Endothelial cell of umbilical vein (primary cell): ENCODE measurements at regions not wholly inside any gene's neighbourhood (a gene's known extent, or its start where the extent isn't known, plus 50 kb on each side); places are given as distances from the start of the nearest gene placed in this dataset.

Experiments used
- EZH2 ChIP-seq: IDR thresholded peaks from 2 replicates; pipeline ENCODE4 v1.6.1; 2012; ENCODE audit warnings: borderline replicate concordance, low read depth, mild to moderate bottlenecking, moderate library complexity, low read length, inconsistent platforms; ENCODE audit not compliant: severe bottlenecking
- MAX ChIP-seq: IDR thresholded peaks from 2 replicates; pipeline ENCODE4 v1.6.1; 2011; ENCODE audit not compliant: insufficient read depth, insufficient read length

DNA sequence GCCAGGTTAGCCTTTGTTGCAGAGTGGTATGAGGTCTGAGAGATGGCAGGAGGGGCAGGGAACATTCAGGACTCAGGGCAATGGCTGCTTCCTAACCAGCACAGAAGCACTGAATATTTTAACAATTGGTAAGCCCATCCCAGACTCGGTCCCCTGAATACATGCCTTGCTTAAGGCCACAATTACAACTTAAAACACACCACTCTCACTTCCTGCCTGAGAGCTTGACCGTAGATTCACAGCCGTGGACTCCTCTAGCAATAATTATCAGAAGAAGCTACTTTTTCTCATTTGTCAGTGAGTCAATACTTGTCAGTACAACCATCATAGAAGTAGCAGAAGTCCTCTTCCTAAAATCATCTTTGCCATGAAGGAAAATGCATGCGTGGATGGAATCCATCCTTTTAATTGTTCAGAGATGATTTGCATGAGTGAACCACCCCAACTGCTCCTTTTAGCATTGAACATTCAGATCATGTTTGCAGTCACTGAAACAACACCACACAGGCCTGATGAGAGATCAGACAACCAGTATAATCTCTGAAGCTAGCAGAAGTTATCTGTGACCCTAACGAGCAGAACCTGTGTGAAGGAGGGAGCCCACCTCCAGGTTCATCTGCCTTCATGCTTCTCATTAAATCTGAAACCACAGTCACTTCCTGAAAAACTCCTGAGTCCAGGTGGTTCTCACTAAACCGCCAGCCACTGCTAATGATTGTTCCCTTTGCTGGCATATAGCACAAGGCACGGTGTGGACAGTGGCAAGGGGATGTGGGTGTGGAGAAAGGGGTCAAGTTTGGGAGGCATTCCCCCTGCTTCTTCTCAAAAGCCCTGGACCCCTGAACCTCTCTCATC, 333.9 kb upstream of the CNR1 start:
- TF ChIP-seq MAX (no peak), EZH2 (no peak)
